IMR-90 (cell line): ENCODE measurements at regions not wholly inside any gene's neighbourhood (a gene's known extent, or its start where the extent isn't known, plus 50 kb on each side); places are given as distances from the start of the nearest gene placed in this dataset.

Experiments
- ATAC-seq: fragments of 200-7000 bp; cut with Tn5 transposase; 2 replicates; pipeline ENCODE4 v1.9.1; 2020; ENCODE audit warnings: low read depth, mild to moderate bottlenecking, moderate library complexity
- BruUV-seq: library from RNA; stranded (reverse); fragments of 400-500 nt; replicated peaks from 2 replicates; lab custom pipeline; 2021; lab: Mats Ljungman, UMichigan
- CTCF ChIA-PET: fragments of 300-600 bp; formaldehyde crosslinking; extraction: SDS; loops from one replicate; lab custom pipeline; 2021; ENCODE audit warnings: antibody characterized with exemption; lab: Yijun Ruan, JAX
- POLR2A ChIA-PET: fragments of 300-600 bp; sonication (Branson Sonifier 250); formaldehyde crosslinking; loops from one replicate; lab custom pipeline; 2022; ENCODE audit warnings: antibody characterized with exemption; ENCODE audit not compliant: unreplicated experiment; lab: Charles Lee
- DNase-seq: peaks from one replicate; pipeline ENCODE4 v3.0.0; 2013
- H2AFZ ChIP-seq: replicated peaks from 2 replicates; pipeline ENCODE3; 2013; ENCODE audit warnings: low read length, mild to moderate bottlenecking; ENCODE audit not compliant: poor library complexity
- H2AK5ac ChIP-seq: 2 replicates; pipeline ENCODE4 v1.6.1; 2013; ENCODE audit warnings: low read depth, low read length, inconsistent platforms
- H2AK9ac ChIP-seq: replicated peaks from 2 replicates; pipeline ENCODE3; 2013; ENCODE audit warnings: mild to moderate bottlenecking, low read depth, low read length, moderate library complexity; ENCODE audit not compliant: poor library complexity
- H2BK120ac ChIP-seq: 2 replicates; pipeline ENCODE4 v1.6.1; 2013; ENCODE audit warnings: low read depth, low read length, inconsistent platforms
- H2BK15ac ChIP-seq: 3 replicates; pipeline ENCODE4 v1.6.1; 2013; ENCODE audit warnings: low read depth, low read length, inconsistent platforms
- H2BK20ac ChIP-seq: 2 replicates; pipeline ENCODE4 v1.6.1; 2013; ENCODE audit warnings: low read depth, mild to moderate bottlenecking, inconsistent platforms, low read length, moderate library complexity
- H2BK5ac ChIP-seq: 2 replicates; pipeline ENCODE4 v1.6.1; 2013; ENCODE audit warnings: mild to moderate bottlenecking, low read depth, low read length, inconsistent platforms; ENCODE audit not compliant: poor library complexity, severe bottlenecking
- H3K14ac ChIP-seq: replicated peaks from 2 replicates; pipeline ENCODE4 v1.6.1; 2013; ENCODE audit warnings: low read depth, low read length, inconsistent platforms
- H3K18ac ChIP-seq: 2 replicates; pipeline ENCODE4 v1.6.1; 2013; ENCODE audit warnings: low read depth, low read length, control low read depth
- H3K23ac ChIP-seq: 2 replicates; pipeline ENCODE4 v1.6.1; 2013; ENCODE audit warnings: low read depth, low read length, inconsistent platforms
- H3K27ac ChIP-seq: 2 replicates; pipeline ENCODE4 v1.5.1; 2013; ENCODE audit warnings: mild to moderate bottlenecking, control low read depth, low read length; ENCODE audit not compliant: insufficient read depth
- H3K27me3 ChIP-seq: 2 replicates; pipeline ENCODE4 v1.6.1; 2013; ENCODE audit warnings: low read length; ENCODE audit not compliant: control insufficient read depth, insufficient read depth
- H3K36me3 ChIP-seq: 2 replicates; pipeline ENCODE4 v1.6.1; 2013; ENCODE audit warnings: low read length, mixed read lengths; ENCODE audit not compliant: control insufficient read depth, insufficient read depth
- H3K4ac ChIP-seq: 2 replicates; pipeline ENCODE4 v1.6.1; 2013; ENCODE audit warnings: low read depth, low read length, inconsistent platforms
- H3K4me1 ChIP-seq: 2 replicates; pipeline ENCODE4 v1.6.1; 2013; ENCODE audit warnings: low read length, mixed read lengths; ENCODE audit not compliant: control insufficient read depth, insufficient read depth
- H3K4me2 ChIP-seq: 2 replicates; pipeline ENCODE4 v1.6.1; 2013; ENCODE audit warnings: low read depth, mild to moderate bottlenecking, control low read depth, low read length, moderate library complexity
- H3K4me3 ChIP-seq: 2 replicates; pipeline ENCODE4 v1.5.1; 2013; ENCODE audit warnings: low read depth, mild to moderate bottlenecking, control low read depth, low read length, moderate library complexity; ENCODE audit not compliant: insufficient read depth
- H3K56ac ChIP-seq: 2 replicates; pipeline ENCODE4 v1.6.1; 2013; ENCODE audit warnings: low read length, inconsistent platforms; ENCODE audit not compliant: insufficient read depth; ENCODE audit errors: extremely low read depth
- H3K79me1 ChIP-seq, 2 experiments: 2 replicates each; pipeline ENCODE4 v1.6.1; 2013; ENCODE audit warnings: low read length in 2 of 2, inconsistent platforms in 1 of 2, low read depth in 1 of 2
- H3K9ac ChIP-seq: 2 replicates; pipeline ENCODE4 v1.6.1; 2013; ENCODE audit warnings: low read depth, low read length, control low read depth
- H3K9me1 ChIP-seq: 2 replicates; pipeline ENCODE4 v1.6.1; 2013; ENCODE audit warnings: low read length, inconsistent platforms; ENCODE audit not compliant: insufficient read depth
- H3K9me3 ChIP-seq: 2 replicates; pipeline ENCODE4 v1.6.1; 2013; ENCODE audit warnings: low read length; ENCODE audit not compliant: control insufficient read depth, insufficient read depth
- H4K20me1 ChIP-seq: 2 replicates; pipeline ENCODE4 v1.6.1; 2013; ENCODE audit warnings: low read length, inconsistent platforms; ENCODE audit not compliant: insufficient read depth
- H4K5ac ChIP-seq: 2 replicates; pipeline ENCODE4 v1.6.1; 2013; ENCODE audit warnings: mild to moderate bottlenecking, low read depth, low read length, control low read depth
- H4K8ac ChIP-seq, 2 experiments: 2 replicates each; pipeline ENCODE4 v1.6.1; 2013; ENCODE audit warnings: low read depth in 2 of 2, low read length in 2 of 2, control low read depth in 1 of 2, inconsistent platforms in 1 of 2
- H4K91ac ChIP-seq: 2 replicates; pipeline ENCODE4 v1.6.1; 2013; ENCODE audit warnings: low read depth, low read length, inconsistent platforms; ENCODE audit not compliant: insufficient read depth
- CEBPB ChIP-seq: IDR thresholded peaks from 2 replicates; pipeline ENCODE4 v1.6.1; 2012; ENCODE audit warnings: low read depth, low read length, improper control_type of control experiment
- CHD1 ChIP-seq: IDR thresholded peaks from 2 replicates; pipeline ENCODE4 v1.6.1; 2012; ENCODE audit warnings: low read depth, low read length, improper control_type of control experiment
- CTCF ChIP-seq: conservative IDR thresholded peaks from 2 replicates; pipeline ENCODE4 v1.5.1; 2012; ENCODE audit warnings: mild to moderate bottlenecking, low read depth, low read length, improper control_type of control experiment
- ELK1 ChIP-seq: fragments of 150-350 bp; IDR thresholded peaks from 2 replicates; pipeline ENCODE4 v1.6.1; 2016; ENCODE audit warnings: low read depth, mild to moderate bottlenecking, low read length, moderate library complexity, borderline replicate concordance
- MAFK ChIP-seq: IDR thresholded peaks from 2 replicates; pipeline ENCODE4 v1.6.1; 2012; ENCODE audit warnings: low read depth, low read length, improper control_type of control experiment
- RAD21 ChIP-seq: IDR thresholded peaks from 2 replicates; pipeline ENCODE4 v1.6.1; 2012; ENCODE audit warnings: low read length, improper control_type of control experiment
- SMC3 ChIP-seq: fragments of 150-350 bp; IDR thresholded peaks from 2 replicates; pipeline ENCODE4 v1.6.1; 2016; ENCODE audit warnings: low read depth, mild to moderate bottlenecking, antibody characterized with exemption, low read length, moderate library complexity
- USF2 ChIP-seq: fragments of 150-350 bp; IDR thresholded peaks from 2 replicates; pipeline ENCODE4 v1.6.1; 2017; ENCODE audit warnings: mild to moderate bottlenecking, antibody characterized with exemption, low read length, low read depth
- dilution Hi-C: fragments of 300-500 bp; cut with HindIII; formaldehyde crosslinking; loops from one replicate; pipeline ENCODE4 v1.14.3; 2018; ENCODE audit warnings: low sequenced_read_pairs; ENCODE audit not compliant: unreplicated experiment
- in situ Hi-C: fragments of 300-500 bp; cut with MboI; formaldehyde crosslinking; loops from 3 replicates; pipeline ENCODE4 v1.14.3; 2019; ENCODE audit warnings: low sequenced_read_pairs, inconsistent platforms, mixed read lengths
- intact Hi-C: fragments of 100-400 bp; cut with micrococcal nuclease; formaldehyde crosslinking; loops from 2 replicates; pipeline ENCODE4 v1.10.0; 2022

GRCh38 chr17:36881323-36881722, 56.0 kb upstream of the LHX1 start:
- Histone ChIP-seq H3K56ac (no peak overlapping the region), H4K91ac (no peak overlapping the region), H4K20me1 (no peaks in the 10 kb centered on the region), H2BK20ac (no peak overlapping the region), H2BK5ac (no peak overlapping the region), H3K23ac (no peak overlapping the region), H3K14ac (no peak overlapping the region), H3K9me3 (peaks cover 4% of the 10 kb centered on the region; the same call in 1 of the 2 replicates), H3K27ac (no peak overlapping the region), H3K36me3 (no peaks in the 10 kb centered on the region), H3K79me1 (no peaks in the 10 kb centered on the region), H3K4ac (no peak overlapping the region), H3K4me1 (no peaks in the 10 kb centered on the region), H3K9ac (no peak overlapping the region), H3K4me2 (no peak overlapping the region), H2AFZ (no peak overlapping the region), H3K4me3 (no peak overlapping the region), H2AK5ac (no peak overlapping the region), H2BK120ac (no peak overlapping the region), H3K18ac (no peak overlapping the region), H4K5ac (no peak overlapping the region), H2BK15ac (no peak overlapping the region), H3K27me3 (peaks cover 24% of the 10 kb centered on the region), H4K8ac (no peak overlapping the region), H2AK9ac (no peak overlapping the region), H3K9me1 (no peaks in the 10 kb centered on the region)
- no TSS peak for BruUV-seq
- POLR2A ChIA-PET = no interaction called here
- DNase-seq (no peak), ATAC-seq (no peak)
- in situ Hi-C loops = no loop called here
- TF ChIP-seq CTCF (no peak), MAFK (no peak), RAD21 (no peak), ELK1 (no peak), CHD1 (no peak), SMC3 (no peak), USF2 (no peak), CEBPB (no peak)
- CTCF ChIA-PET = no interaction called here
- dilution Hi-C loops = no loop called here
- intact Hi-C loops = no loop called here
